ENCODE measurements at regions not wholly inside any gene's neighbourhood (a gene's known extent, or its start where the extent isn't known, plus 50 kb on each side); places are given as distances from the start of the nearest gene placed in this dataset.

- TF ChIP-seq, protein P1, sequence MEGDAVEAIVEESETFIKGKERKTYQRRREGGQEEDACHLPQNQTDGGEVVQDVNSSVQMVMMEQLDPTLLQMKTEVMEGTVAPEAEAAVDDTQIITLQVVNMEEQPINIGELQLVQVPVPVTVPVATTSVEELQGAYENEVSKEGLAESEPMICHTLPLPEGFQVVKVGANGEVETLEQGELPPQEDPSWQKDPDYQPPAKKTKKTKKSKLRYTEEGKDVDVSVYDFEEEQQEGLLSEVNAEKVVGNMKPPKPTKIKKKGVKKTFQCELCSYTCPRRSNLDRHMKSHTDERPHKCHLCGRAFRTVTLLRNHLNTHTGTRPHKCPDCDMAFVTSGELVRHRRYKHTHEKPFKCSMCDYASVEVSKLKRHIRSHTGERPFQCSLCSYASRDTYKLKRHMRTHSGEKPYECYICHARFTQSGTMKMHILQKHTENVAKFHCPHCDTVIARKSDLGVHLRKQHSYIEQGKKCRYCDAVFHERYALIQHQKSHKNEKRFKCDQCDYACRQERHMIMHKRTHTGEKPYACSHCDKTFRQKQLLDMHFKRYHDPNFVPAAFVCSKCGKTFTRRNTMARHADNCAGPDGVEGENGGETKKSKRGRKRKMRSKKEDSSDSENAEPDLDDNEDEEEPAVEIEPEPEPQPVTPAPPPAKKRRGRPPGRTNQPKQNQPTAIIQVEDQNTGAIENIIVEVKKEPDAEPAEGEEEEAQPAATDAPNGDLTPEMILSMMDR (IDR thresholded peaks at IDR 0.05) = no peak
- TF ChIP-seq POLR2A (IDR thresholded peaks at IDR 0.05) = no peak
These were observed 205.6 kb downstream of the ADAMTS15 start for GRCh38 chr11:130653838-130654636.
